Thoracic aorta (tissue), 2 donors: ENCODE measurements at regions not wholly inside any gene's neighbourhood (a gene's known extent, or its start where the extent isn't known, plus 50 kb on each side); places are given as distances from the start of the nearest gene placed in this dataset.
A peak's percentile ranks its signal among the peaks of the same experiment; 100 is the strongest.

Source experiments
- ATAC-seq: fragments of 150-250 bp; one replicate; pipeline ENCODE4 v1.8.0; 2017; ENCODE audit warnings: low read depth; ENCODE audit not compliant: insufficient number of reproducible peaks, low FRiP score
- DNase-seq: peaks from one replicate; pipeline ENCODE4 v3.0.0-alpha.2; 2020; ENCODE audit warnings: low spot score
- H3K27ac ChIP-seq, 2 donors: fragments of 200-600 bp; sonication (generic); 1 replicate in 1 of 2; 2 replicates in 1 of 2; pipeline ENCODE4 v1.5.1; 2016; ENCODE audit warnings: mild to moderate bottlenecking in 2 of 2, moderate library complexity in 2 of 2
- H3K27me3 ChIP-seq: fragments of 200-600 bp; sonication (generic); replicated peaks from 2 replicates; pipeline ENCODE4 v1.6.0; 2016; ENCODE audit warnings: mild to moderate bottlenecking; ENCODE audit not compliant: insufficient read depth
- H3K36me3 ChIP-seq: fragments of 200-600 bp; sonication (generic); one replicate; pipeline ENCODE4 v1.5.1; 2016
- H3K4me1 ChIP-seq, 2 donors: fragments of 200-600 bp; sonication (generic); 1 replicate in 1 of 2; 2 replicates in 1 of 2; pipeline versions ENCODE4 v1.5.1 to v1.6.0; 2016; ENCODE audit warnings: low read depth in 2 of 2, mild to moderate bottlenecking in 1 of 2; ENCODE audit not compliant: control insufficient read depth in 1 of 2
- H3K4me3 ChIP-seq: fragments of 200-600 bp; sonication (generic); 2 replicates; pipeline ENCODE4 v1.5.1; 2016; ENCODE audit warnings: mild to moderate bottlenecking
- H3K9me3 ChIP-seq: fragments of 200-600 bp; sonication (generic); 2 replicates; pipeline ENCODE4 v1.5.1; 2016
- TF ChIP-seq, protein P1 (sequence below): fragments of 200-600 bp; sonication (generic); IDR thresholded peaks from one replicate; pipeline ENCODE4 v1.5.1; 2019; ENCODE audit warnings: antibody characterized with exemption

- DNase-seq (no peak), ATAC-seq (no peak)
- Histone ChIP-seq H3K9me3 (no peaks in the 10 kb centered on the region), H3K4me1 (no peaks in the 10 kb centered on the region), H3K27ac (no peak overlapping the region), H3K27me3 (no peaks in the 10 kb centered on the region), H3K36me3 (no peaks in the 10 kb centered on the region), H3K4me3 (no peak overlapping the region)
- TF ChIP-seq, protein P1, sequence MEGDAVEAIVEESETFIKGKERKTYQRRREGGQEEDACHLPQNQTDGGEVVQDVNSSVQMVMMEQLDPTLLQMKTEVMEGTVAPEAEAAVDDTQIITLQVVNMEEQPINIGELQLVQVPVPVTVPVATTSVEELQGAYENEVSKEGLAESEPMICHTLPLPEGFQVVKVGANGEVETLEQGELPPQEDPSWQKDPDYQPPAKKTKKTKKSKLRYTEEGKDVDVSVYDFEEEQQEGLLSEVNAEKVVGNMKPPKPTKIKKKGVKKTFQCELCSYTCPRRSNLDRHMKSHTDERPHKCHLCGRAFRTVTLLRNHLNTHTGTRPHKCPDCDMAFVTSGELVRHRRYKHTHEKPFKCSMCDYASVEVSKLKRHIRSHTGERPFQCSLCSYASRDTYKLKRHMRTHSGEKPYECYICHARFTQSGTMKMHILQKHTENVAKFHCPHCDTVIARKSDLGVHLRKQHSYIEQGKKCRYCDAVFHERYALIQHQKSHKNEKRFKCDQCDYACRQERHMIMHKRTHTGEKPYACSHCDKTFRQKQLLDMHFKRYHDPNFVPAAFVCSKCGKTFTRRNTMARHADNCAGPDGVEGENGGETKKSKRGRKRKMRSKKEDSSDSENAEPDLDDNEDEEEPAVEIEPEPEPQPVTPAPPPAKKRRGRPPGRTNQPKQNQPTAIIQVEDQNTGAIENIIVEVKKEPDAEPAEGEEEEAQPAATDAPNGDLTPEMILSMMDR = no peak
Observed at GRCh38 chr17:37847811-37848331, 76.3 kb upstream of the TBC1D3K start.

- TF ChIP-seq, protein P1 = no peak
- DNase-seq = no peak
- H3K27me3 ChIP-seq = no peaks in the 10 kb centered on the region
- no peaks in the 10 kb centered on the region for H3K4me1 ChIP-seq
- H3K4me3 ChIP-seq = no peak overlapping the region
- no peaks in the 10 kb centered on the region for H3K36me3 ChIP-seq
- H3K27ac ChIP-seq = no peak overlapping the region
- no peaks in the 10 kb centered on the region for H3K9me3 ChIP-seq
- ATAC-seq = no peak
Observed at GRCh38 chr17:37847102-37847501, 77.1 kb upstream of the TBC1D3K start.

DNA sequence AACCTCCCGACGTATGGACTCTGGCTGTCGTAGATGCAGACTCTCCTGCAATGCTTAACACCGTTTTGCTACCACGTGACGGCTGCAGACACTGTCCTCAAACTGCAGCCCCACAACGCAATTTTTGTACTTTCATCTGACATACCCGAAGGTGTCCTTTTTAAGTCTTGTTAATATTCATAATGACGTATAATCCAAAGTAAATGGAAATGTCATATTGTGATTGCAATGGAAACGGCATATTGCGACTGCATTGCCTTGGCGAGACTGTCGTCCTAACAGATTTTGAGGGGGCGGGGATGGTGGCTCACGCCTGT is 79.3 kb upstream of the TBC1D3K start:
- Histone ChIP-seq H3K9me3 (no peaks in the 10 kb centered on the region), H3K27ac (no peak overlapping the region), H3K4me1 (no peaks in the 10 kb centered on the region), H3K27me3 (no peaks in the 10 kb centered on the region), H3K36me3 (no peaks in the 10 kb centered on the region), H3K4me3 (peak overlapping the region; percentile 51)
- DNase-seq = no peak
- no peak for ATAC-seq
- TF ChIP-seq, protein P1 = no peak

- no peaks in the 10 kb centered on the region for H3K36me3 ChIP-seq
- H3K9me3 ChIP-seq = no peaks in the 10 kb centered on the region
- no peaks in the 10 kb centered on the region for H3K27me3 ChIP-seq
- no peaks in the 10 kb centered on the region for H3K4me1 ChIP-seq
- ATAC-seq = no peak
- DNase-seq = no peak
- H3K27ac ChIP-seq = no peak overlapping the region
- H3K4me3 ChIP-seq = peak overlapping the region; percentile 51
- TF ChIP-seq, protein P1 = peak; percentile 65
Observed at GRCh38 chr17:37844158-37844976, 79.8 kb upstream of the TBC1D3K start.

- Histone ChIP-seq H3K27me3 (no peaks in the 10 kb centered on the region), H3K4me3 (no peak overlapping the region), H3K4me1 (no peaks in the 10 kb centered on the region), H3K36me3 (no peaks in the 10 kb centered on the region), H3K9me3 (no peaks in the 10 kb centered on the region), H3K27ac (no peak overlapping the region)
- no peak for DNase-seq
- TF ChIP-seq, protein P1 = no peak
- ATAC-seq = no peak
Observed at GRCh38 chr17:37842401-37842800, 81.8 kb upstream of the TBC1D3K start.
